ENCODE measurements at regions not wholly inside any gene's neighbourhood (a gene's known extent, or its start where the extent isn't known, plus 50 kb on each side); places are given as distances from the start of the nearest gene placed in this dataset.

- no peak for TF ChIP-seq POLR2A (IDR thresholded peaks at IDR 0.05)
- TF ChIP-seq CTCF (IDR thresholded peaks at IDR 0.05) = no peak
Measured at GRCh38 chr18:51731070-51731469, 533.6 kb upstream of the MEX3C start.

Measured in heart left ventricle (tissue), 13 donors.